Upper lobe of left lung (tissue), 4 donors: ENCODE measurements at regions not wholly inside any gene's neighbourhood (a gene's known extent, or its start where the extent isn't known, plus 50 kb on each side); places are given as distances from the start of the nearest gene placed in this dataset.

Source experiments
- EP300 ChIP-seq, 4 donors: sonication (generic); formaldehyde crosslinking; IDR thresholded peaks; one replicate each; pipeline ENCODE4 v1.5.1; 2017; ENCODE audit warnings: antibody characterized with exemption in 4 of 4, control low read depth in 2 of 4
- POLR2A ChIP-seq, 4 donors: fragments of 450-650 bp; IDR thresholded peaks; one replicate each; pipeline ENCODE4 v1.5.1; 2016 to 2017; ENCODE audit warnings: antibody characterized with exemption in 4 of 4, mild to moderate bottlenecking in 2 of 4
- POLR2AphosphoS5 ChIP-seq, 2 donors: sonication (generic); formaldehyde crosslinking; IDR thresholded peaks; one replicate each; pipeline ENCODE4 v1.5.1; 2017; ENCODE audit warnings: antibody characterized with exemption in 2 of 2
- TF ChIP-seq, protein P1 (sequence below), 6 experiments: fragments of 450-650 bp in 4 of 6; fragments of 200-600 bp in 2 of 6; sonication (generic) in 2 of 6; IDR thresholded peaks; one replicate each; pipeline ENCODE4 v1.5.1; 2016 to 2019; ENCODE audit warnings: antibody characterized with exemption in 6 of 6

DNA sequence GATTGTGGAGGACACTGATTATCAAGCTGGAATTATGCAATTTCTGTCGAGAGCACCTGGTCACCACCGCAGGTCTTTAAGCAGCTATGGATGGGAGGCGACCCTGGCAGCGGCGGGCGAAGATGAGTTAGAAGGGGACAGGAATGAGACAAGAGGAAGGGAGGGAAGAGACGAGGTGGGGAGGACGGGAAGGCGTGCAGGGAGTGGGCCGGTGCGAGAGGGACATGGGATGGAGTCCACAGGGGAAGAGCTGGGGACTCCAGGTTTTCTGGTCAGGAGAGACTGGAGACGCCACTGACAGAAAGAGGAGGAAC lies 192.3 kb downstream of the MELK start:
- TF ChIP-seq, protein P1, sequence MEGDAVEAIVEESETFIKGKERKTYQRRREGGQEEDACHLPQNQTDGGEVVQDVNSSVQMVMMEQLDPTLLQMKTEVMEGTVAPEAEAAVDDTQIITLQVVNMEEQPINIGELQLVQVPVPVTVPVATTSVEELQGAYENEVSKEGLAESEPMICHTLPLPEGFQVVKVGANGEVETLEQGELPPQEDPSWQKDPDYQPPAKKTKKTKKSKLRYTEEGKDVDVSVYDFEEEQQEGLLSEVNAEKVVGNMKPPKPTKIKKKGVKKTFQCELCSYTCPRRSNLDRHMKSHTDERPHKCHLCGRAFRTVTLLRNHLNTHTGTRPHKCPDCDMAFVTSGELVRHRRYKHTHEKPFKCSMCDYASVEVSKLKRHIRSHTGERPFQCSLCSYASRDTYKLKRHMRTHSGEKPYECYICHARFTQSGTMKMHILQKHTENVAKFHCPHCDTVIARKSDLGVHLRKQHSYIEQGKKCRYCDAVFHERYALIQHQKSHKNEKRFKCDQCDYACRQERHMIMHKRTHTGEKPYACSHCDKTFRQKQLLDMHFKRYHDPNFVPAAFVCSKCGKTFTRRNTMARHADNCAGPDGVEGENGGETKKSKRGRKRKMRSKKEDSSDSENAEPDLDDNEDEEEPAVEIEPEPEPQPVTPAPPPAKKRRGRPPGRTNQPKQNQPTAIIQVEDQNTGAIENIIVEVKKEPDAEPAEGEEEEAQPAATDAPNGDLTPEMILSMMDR (IDR thresholded peaks at IDR 0.05) = no peak
- TF ChIP-seq POLR2A (IDR thresholded peaks at IDR 0.05) (no peak), POLR2AphosphoS5 (IDR thresholded peaks at IDR 0.05) (no peak), EP300 (IDR thresholded peaks at IDR 0.05) (no peak)
